ENCODE measurements at regions not wholly inside any gene's neighbourhood (a gene's known extent, or its start where the extent isn't known, plus 50 kb on each side); places are given as distances from the start of the nearest gene placed in this dataset.

GRCh38 chr7:33730958-33731357 lies 174.4 kb upstream of the BMPER start:
- TF ChIP-seq, protein P1, sequence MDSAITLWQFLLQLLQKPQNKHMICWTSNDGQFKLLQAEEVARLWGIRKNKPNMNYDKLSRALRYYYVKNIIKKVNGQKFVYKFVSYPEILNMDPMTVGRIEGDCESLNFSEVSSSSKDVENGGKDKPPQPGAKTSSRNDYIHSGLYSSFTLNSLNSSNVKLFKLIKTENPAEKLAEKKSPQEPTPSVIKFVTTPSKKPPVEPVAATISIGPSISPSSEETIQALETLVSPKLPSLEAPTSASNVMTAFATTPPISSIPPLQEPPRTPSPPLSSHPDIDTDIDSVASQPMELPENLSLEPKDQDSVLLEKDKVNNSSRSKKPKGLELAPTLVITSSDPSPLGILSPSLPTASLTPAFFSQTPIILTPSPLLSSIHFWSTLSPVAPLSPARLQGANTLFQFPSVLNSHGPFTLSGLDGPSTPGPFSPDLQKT (CRISPR knock-in tag; IDR thresholded peaks at IDR 0.05; ENCODE audit: borderline replicate concordance): no peak
- TF ChIP-seq JUND (CRISPR knock-in tag; IDR thresholded peaks at IDR 0.05): no peak

Data from HepG2 (cell line).